Heart right ventricle (tissue), 16 donors: ENCODE measurements at regions not wholly inside any gene's neighbourhood (a gene's known extent, or its start where the extent isn't known, plus 50 kb on each side); places are given as distances from the start of the nearest gene placed in this dataset.

ENCODE experiments used
- ATAC-seq, 8 donors: fragments of 200-7000 bp; cut with Tn5 transposase; one replicate each; pipeline ENCODE4 v1.9.1; 2020; ENCODE audit warnings: mild to moderate bottlenecking in 8 of 8, moderate library complexity in 8 of 8, moderate number of reproducible peaks in 1 of 8
- DNase-seq, 2 donors: peaks; one replicate each; pipeline ENCODE4 v3.0.0-alpha.2; 2020
- H3K27ac ChIP-seq, 10 donors: fragments of 200-600 bp; sonication (generic) in 2 of 10; one replicate each; pipeline versions ENCODE4 v1.5.0 to v1.8.0; 2020 to 2022; ENCODE audit warnings: mild to moderate bottlenecking in 3 of 10
- H3K27me3 ChIP-seq, 7 donors: fragments of 200-600 bp; one replicate each; pipeline ENCODE4 v1.8.0; 2021 to 2022; ENCODE audit warnings: mild to moderate bottlenecking in 2 of 7
- H3K36me3 ChIP-seq, 9 donors: fragments of 200-600 bp; sonication (generic) in 1 of 9; one replicate each; pipeline versions ENCODE4 v1.5.0 to v1.8.0; 2020 to 2022; ENCODE audit warnings: mild to moderate bottlenecking in 2 of 9
- H3K4me1 ChIP-seq, 9 donors: fragments of 200-600 bp; sonication (generic) in 1 of 9; one replicate each; pipeline versions ENCODE4 v1.5.0 to v1.8.0; 2020 to 2022; ENCODE audit warnings: mild to moderate bottlenecking in 4 of 9
- H3K4me3 ChIP-seq, 10 donors: fragments of 200-600 bp; sonication (generic) in 2 of 10; one replicate each; pipeline versions ENCODE4 v1.5.0 to v1.8.0; 2020 to 2022; ENCODE audit warnings: mild to moderate bottlenecking in 7 of 10, moderate library complexity in 2 of 10
- H3K9me3 ChIP-seq, 11 donors: fragments of 200-600 bp in 10 of 11; sonication (generic) in 2 of 11; one replicate each; pipeline versions ENCODE4 v1.5.0 to v1.8.0; 2013 to 2022; ENCODE audit warnings: mild to moderate bottlenecking in 2 of 11, control low read depth in 1 of 11, moderate library complexity in 1 of 11
- WGBS, 2 donors: extraction: QIAGEN DNeasy Blood & Tissue Kit; methylation state at CpG; one replicate each; pipeline ENCODE4 v1.1.7; 2013; ENCODE audit warnings: inconsistent platforms in 1 of 2; 5-methylcytosine and 5-hydroxymethylcytosine counted together
- intact Hi-C, 10 donors: fragments of 100-400 bp; cut with DNase I; formaldehyde crosslinking; loops; one replicate each; pipeline versions ENCODE4 v1.11.1 to v1.14.2; 2022
- TF ChIP-seq, protein P1 (sequence below), 9 donors: fragments of 200-600 bp; sonication (generic) in 2 of 9; IDR thresholded peaks; one replicate each; pipeline versions ENCODE4 v1.5.0 to v1.8.0; 2021 to 2022; ENCODE audit warnings: antibody characterized with exemption in 9 of 9, mild to moderate bottlenecking in 5 of 9, moderate library complexity in 1 of 9
- donor health status: Arrhythmogenic right ventricular cardiomyopathy.
- donor health status: ischemic (EF 13 %, LVEDD 7.1; RV severe dilation, severe dysfunction).
- donor health status: healthy with polysubstance abuse.
- donor health status: DM: no; HTN: yes; CAD: no.
- donor health status: DM: no; HTN: no; CAD: no.
- donor health status: ischemic (EF 25% LVEDD 6.9; RV normal size, moderate dysfunction).
- donor health status: ischemic (EF 25% LVEDD 5.7; RV mildly dilated, moderate dysfunction).
- donor health status: healthy.
- donor health status: DM: yes; HTN: yes; CAD: no.
- donor health status: Ischemic cardiomyopathy.
- donor health status: ischemic (EF 35%, LVEDD 5.7; RV mildly dilated, moderate dysfunction).
- donor health status: nonischemic (EF 11% LVEDD 7.7; RV severe dilation, severe dysfunction).
- donor health status: DM: yes; HTN: yes; CAD: no.
- donor health status: PGD.
- donor health status: ischemic (EF 29% LVEDD 5.4; RV normal size, mild dysfunction).
- donor health status: nonischemic (EF 23%, LVEDD 6.1; RV moderate dilation, normal function).

DNA sequence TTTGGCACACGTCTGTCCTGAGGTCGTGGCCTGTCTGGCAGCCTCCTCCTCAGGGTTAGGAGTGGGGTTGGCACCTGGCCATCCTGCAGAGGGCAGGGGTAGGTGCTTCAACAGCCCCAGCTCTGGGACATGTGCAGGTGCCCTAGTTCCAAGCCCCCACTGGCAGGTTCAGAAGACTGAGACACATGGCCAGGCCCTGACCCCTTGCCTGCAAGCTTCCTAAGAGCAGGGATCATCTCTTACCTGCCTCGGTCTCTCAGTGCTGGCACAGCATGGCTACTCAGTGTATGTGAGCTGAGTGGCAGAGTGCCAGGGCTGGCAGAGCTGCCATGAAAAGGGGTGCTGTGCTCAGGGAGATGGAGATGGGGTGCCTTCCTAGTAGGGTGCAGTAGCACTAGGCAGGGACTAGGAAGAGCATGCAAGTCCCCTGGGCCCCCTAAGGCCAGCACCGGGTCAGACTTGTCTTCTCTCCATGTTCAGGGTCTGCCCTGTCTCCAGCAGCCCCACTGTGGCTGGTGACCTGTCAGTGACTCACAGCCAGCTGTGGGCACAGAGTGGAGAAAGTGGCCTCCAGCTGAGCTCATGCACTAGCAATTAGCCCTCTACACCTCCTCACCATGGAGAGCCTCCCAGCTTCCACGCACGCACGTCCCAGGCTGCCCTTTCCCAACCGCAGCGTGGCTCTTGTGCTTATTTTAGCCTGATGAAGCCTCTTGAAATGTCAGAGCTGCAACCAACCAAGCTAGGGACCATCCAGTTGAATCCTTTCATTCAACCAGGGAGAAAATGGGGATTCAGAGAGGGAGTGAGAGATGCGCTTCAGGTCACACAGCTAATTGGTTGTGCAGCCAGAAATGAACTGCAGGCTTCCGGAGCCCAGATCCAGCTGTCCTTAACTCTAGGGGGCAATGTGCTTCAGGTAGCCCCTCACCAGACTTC, 116.6 kb downstream of the MRPL14 start:
- intact Hi-C loops: loop anchor here in 3 of 10 donors (2.0 to 10.0 kb wide), 3 partner anchors 20 to 64 kb away; no protein-coding TSS in a partner anchor
- TF ChIP-seq, protein P1, sequence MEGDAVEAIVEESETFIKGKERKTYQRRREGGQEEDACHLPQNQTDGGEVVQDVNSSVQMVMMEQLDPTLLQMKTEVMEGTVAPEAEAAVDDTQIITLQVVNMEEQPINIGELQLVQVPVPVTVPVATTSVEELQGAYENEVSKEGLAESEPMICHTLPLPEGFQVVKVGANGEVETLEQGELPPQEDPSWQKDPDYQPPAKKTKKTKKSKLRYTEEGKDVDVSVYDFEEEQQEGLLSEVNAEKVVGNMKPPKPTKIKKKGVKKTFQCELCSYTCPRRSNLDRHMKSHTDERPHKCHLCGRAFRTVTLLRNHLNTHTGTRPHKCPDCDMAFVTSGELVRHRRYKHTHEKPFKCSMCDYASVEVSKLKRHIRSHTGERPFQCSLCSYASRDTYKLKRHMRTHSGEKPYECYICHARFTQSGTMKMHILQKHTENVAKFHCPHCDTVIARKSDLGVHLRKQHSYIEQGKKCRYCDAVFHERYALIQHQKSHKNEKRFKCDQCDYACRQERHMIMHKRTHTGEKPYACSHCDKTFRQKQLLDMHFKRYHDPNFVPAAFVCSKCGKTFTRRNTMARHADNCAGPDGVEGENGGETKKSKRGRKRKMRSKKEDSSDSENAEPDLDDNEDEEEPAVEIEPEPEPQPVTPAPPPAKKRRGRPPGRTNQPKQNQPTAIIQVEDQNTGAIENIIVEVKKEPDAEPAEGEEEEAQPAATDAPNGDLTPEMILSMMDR (IDR thresholded peaks at IDR 0.05): no peak
- H3K9me3 ChIP-seq: peaks cover 0 to 13% (median 0%) of the 10 kb centered on the region in 11 donors
- peaks cover 0 to 42% (median 19%) of the 10 kb centered on the region in 9 donors for H3K4me1 ChIP-seq
- H3K4me3 ChIP-seq: peak overlapping the region in 1 of 10 donors; percentile 3
- 47 to 58% methylated on average over 11 of the region's 11 CpGs for WGBS, 2 donors
- peaks cover 0 to 16% (median 0%) of the 10 kb centered on the region in 7 donors for H3K27me3 ChIP-seq
- DNase-seq (peak; percentile 51 to 58), ATAC-seq (peak; percentile 51 to 94 (median 87))
- H3K36me3 ChIP-seq: no peaks in the 10 kb centered on the region
- peak overlapping the region in 9 of 10 donors; percentile 59 to 92 (median 82) for H3K27ac ChIP-seq

DNA sequence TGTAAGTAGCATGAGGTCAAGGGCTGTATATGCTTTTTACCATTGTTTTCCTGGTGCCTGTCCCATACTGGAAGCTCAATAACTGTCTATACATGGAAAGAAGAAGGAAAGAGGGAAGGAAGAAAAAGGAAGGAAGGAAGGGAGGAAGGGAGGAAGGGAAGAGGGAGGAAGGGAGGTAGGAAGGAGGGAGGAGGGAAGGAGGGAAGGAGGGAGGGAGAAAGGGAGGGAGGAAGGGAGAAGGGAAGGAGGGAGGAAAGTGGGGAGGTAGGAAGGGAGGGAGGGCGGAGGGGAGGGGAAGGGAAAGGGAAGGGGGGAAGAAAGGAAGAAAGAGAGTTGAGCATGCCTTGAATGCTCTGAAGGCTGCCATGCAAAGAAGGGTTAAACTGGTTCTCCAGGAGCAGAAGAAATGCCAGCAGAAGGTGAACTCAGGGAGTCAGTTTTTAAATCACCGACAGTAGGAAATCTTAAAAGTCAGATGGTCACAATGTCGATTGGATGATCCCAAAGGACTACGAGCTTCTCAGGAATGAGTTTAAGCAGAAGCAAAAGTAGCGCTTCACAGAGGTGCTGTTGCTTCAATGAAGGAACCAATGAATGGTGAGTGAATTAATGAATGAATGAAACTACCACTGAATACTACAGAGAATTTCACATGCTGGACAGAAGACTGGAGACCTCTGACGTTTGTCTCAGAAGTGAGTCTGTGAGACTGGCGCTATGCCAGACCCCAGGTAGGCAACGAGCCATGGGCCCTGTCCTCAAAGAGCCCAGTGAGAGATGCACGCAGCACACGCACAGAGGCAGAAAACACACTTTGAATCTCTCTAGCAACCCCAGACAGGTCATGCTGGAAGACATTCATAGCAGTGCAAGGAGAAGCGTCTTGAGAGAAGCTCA, 117.6 kb downstream of the MRPL14 start:
- TF ChIP-seq, protein P1 (IDR thresholded peaks at IDR 0.05): no peak
- Histone ChIP-seq H3K36me3 (no peaks in the 10 kb centered on the region), H3K4me1 (peaks cover 0 to 51% (median 22%) of the 10 kb centered on the region in 9 donors), H3K4me3 (no peak overlapping the region), H3K27ac (peak overlapping the region in 9 of 10 donors; percentile 59 to 92 (median 82)), H3K9me3 (peaks cover 0 to 13% (median 0%) of the 10 kb centered on the region in 11 donors), H3K27me3 (peaks cover 0 to 26% (median 0%) of the 10 kb centered on the region in 7 donors)
- peak in 4 of 8 donors; percentile 21 to 38 (median 30) for ATAC-seq
- intact Hi-C loops: loop anchor here in 5 of 10 donors (2.0 to 10.0 kb wide), 7 partner anchors 19 to 237 kb away; partner anchors contain the start of gene VEGFA (in 1 of the 5)
- DNase-seq: peak in 1 of 2 donors; percentile 66
- 53% methylated on average over 11 of the region's 11 CpGs for WGBS, 2 donors

DNA sequence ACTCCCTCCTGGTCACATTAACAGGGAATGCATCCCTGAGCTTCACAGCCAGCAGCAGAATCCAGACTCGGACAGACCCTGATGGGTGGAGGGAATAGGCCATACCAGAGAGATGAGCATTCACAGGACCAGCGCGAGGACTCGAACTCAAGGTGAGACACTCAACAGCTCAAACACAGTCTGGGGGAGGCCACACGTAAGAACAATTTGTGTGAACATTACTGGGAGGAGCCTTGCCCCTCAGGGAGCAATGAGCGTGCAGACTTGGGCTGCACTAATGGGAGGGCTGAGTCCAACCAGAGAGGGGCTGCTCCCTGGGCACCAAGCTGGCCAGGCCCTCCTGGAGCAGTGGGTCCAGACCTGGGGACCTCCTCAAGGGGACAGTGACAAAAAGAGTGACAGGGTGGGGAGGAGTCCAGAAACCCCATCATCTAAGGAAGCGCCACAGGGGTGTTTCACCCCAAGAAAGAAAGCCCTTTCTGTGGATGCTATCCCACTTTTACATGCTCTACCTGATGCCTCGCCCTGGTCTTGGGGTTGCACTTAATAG, 118.4 kb downstream of the MRPL14 start:
- H3K27ac ChIP-seq: no peak overlapping the region

More for the DNA sequence above, 118.4 kb downstream of the MRPL14 start:
- Histone ChIP-seq H3K9me3 (peaks cover 0 to 13% (median 0%) of the 10 kb centered on the region in 11 donors), H3K36me3 (no peaks in the 10 kb centered on the region), H3K4me3 (no peak overlapping the region), H3K27me3 (peaks cover 0 to 34% (median 2%) of the 10 kb centered on the region in 7 donors), H3K4me1 (peaks cover 0 to 59% (median 25%) of the 10 kb centered on the region in 9 donors)
- 90 to 95% methylated on average over 8 of the region's 8 CpGs for WGBS, 2 donors
- intact Hi-C loops: loop anchor here in 3 of 10 donors (5.0 kb wide), 4 partner anchors 53 to 237 kb away; partner anchors contain the start of gene VEGFA (in 1 of the 3)
- no peak for DNase-seq
- TF ChIP-seq, protein P1 (IDR thresholded peaks at IDR 0.05): no peak
- no peak for ATAC-seq
